Right hindlimb (tissue), 1 donor: ENCODE measurements at regions not wholly inside any gene's neighbourhood (a gene's known extent, or its start where the extent isn't known, plus 50 kb on each side); places are given as distances from the start of the nearest gene placed in this dataset.
A peak's percentile ranks its signal among the peaks of the same experiment; 100 is the strongest.

Experiments used
- DNase-seq: peaks from one replicate; pipeline ENCODE4 v3.0.0-alpha.2; 2018

DNA sequence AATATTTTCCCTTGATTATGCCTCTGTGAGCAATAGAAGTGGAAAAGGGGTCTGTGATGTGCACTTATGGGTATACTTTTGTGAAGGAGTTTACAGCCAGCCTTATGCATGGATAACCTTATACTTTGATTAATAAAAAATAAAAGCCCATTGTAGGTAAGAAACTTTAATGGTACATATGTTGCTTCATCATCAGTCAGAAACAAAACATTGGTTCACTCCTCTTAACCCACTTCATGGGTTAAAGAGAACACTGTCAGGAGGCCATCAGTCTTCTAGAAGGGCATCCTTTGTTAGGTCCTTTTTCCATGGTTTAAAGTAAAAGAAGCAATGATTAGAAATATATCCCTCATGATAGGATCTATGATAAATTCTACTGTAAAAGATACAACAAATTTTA lies 952.1 kb upstream of the MIR17HG start:
- no peak for DNase-seq

DNA sequence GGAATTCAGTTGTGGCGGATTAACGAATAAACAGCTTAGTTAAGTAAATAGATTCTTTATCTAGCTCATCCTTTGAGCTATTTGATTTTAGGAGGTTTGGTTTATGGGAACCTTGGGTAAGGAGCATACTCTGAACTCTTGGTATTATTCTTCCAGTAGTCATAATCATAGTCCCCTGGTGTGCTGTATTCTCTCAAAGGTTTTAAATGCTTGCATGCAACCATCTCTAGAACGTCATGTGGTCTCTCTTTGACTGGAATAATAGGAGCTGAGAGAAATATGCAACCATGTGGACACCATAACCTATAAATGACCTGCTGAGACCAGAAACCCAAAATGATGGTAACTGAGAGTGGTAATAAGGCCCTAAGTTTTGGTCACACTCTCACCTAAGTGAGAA lies 951.6 kb upstream of the MIR17HG start:
- no peak for DNase-seq

- DNase-seq = no peak
Measured at GRCh38 chr13:90396266-90396665, 951.2 kb upstream of the MIR17HG start.

DNA sequence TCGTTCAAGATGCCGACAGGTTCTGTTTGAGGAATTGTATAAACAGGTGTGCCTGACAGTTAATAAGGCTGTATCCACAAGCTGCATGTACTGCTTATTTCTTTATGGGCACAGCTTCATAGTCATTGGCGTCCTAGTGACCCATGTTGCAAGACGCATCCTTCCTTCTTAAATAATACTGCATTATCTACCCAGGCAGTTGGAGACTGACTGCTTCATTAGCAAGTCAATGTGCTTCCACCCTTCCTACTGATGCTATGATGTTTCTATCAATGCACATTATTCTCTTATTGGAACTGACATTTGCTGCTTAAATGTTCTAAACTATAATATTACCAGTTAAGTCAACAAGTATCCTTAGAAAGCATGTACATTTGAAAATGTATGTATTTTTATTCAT lies 950.0 kb upstream of the MIR17HG start:
- no peak for DNase-seq

DNA sequence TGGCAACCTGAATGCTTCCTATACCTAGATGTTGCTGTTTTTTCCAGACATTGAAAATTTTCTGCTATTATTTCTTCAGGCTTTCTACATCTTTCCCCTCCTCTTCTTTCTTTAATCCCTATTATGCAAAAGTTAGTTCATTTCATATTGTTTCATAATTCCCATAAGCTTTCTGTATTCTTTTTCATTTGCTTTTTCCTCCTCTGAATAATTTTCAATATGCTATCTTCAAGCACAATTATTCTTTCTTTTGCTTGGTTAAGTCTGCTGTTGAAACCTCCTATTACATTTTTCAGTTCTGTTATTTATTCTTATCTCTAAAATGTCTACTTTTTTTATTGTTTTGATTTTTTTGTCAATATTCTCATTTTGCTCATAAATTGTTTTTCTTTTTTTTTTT lies 947.1 kb upstream of the MIR17HG start:
- DNase-seq = no peak

DNA sequence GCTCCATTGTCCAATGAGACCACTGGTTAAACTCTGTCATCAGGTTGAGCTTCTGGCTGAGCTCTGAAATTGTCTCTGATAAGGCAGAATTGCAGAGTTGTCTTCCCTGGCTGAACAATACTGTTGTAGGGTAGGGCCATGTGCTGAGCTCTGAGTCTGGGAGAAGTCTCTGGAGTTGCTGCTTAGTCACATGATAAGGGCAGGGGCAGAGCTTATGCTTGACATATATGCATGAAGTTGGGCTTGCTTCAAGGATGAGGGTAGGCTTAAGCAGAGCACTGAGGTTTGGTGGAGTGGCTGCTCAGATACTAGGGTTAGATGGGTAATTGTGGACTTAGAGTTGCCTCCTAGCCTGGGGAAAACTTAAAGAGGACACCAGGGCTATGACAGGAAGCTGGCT lies 946.3 kb upstream of the MIR17HG start:
- no peak for DNase-seq

GRCh38 chr13:90402102-90402501 lies 945.4 kb upstream of the MIR17HG start:
- no peak for DNase-seq

DNA sequence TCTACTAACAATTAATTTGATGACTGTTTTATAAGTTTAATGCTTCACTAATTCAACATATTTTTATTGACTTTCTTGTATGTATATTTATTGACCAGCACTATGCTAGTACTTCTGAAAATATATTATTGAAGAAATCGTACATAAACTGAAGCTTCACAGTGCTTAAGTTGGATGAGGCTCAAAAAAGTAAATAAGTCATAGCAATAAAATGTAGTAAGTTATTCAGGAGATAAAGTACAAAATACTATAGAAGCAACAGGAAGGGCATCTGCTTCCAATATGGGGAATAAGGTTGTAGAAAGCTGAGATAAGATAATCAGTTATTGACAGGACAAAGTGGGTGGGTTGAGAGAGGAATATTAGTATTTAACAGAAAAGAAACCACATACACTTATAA lies 944.9 kb upstream of the MIR17HG start:
- DNase-seq = no peak

GRCh38 chr13:90403330-90404082 lies 944.0 kb upstream of the MIR17HG start:
- DNase-seq = no peak

GRCh38 chr13:90405301-90405700 lies 942.2 kb upstream of the MIR17HG start:
- no peak for DNase-seq

DNA sequence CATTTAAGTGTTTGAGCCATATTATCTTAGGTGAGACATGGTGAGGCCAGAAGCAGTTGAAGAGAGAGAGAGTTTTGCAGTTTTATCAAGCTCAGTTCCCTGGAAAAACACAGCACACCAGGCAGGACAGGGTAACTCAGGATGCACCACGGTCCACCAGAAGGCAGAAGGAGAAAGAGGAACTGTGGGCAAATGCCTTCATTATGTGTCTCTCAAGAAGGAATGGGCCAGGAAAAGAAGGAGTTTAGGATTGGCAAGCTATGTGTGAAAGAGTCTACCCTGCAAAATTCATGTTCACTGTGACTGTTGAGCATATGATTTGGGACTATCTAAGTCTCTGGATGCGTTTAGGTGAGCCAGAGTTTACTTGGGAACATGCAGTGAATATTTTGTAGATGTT lies 934.5 kb upstream of the MIR17HG start:
- DNase-seq = no peak

DNA sequence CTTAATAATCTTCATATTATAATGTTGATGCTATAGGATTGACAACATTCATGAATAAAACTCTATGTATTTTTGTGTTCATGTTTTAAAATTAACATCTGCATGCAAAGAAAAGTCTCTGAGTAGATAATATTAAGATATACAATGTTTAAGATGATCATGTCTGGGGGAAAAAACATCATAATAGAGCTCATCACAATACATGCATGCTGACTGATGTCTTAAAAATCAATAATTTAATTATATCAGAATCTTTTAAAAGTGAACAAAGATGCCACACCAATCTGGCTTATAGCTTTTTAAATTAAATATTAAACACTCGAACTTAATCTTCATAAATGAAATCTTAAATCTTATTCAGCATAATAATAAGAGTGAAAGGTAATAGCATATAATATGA lies 933.9 kb upstream of the MIR17HG start:
- no peak for DNase-seq

GRCh38 chr13:90414691-90415596 lies 932.5 kb upstream of the MIR17HG start:
- DNase-seq = peak; percentile 63

DNA sequence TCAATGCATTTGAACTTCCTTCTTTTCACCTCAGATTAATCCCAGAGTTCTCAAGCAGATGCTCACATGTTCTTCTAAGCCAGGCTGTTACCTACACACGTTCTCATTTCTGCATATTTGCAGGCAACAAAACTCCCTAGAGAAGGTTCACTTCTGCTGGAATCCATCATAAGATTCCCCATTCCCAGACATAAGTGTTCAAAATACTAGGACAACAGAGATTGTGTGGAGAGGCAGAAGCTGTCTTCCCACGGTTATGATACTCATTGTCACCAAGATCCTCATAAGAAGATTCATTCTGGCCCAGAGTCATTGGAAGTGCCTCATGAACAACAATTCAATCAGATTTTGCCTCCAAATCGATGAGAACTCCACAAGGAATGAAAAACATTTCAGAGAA lies 931.6 kb upstream of the MIR17HG start:
- DNase-seq = no peak

DNA sequence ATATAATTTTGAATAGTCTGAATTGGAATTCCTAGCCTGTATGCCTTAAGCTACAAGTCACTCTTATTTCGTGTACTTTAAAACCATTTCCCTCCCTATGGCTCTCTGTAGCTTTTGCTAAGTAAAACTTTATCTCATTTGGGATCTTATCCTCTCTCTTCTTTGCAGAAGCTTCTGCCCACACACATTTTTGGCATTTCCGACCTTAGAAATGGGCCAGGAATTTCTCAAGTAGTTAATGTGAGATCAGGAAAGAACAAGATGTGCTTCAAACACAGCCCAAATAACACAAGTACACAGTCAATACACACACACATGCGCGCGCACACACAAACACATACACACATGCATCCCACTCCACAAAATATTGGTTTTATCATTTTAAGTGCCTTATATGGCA lies 931.0 kb upstream of the MIR17HG start:
- DNase-seq = no peak

DNA sequence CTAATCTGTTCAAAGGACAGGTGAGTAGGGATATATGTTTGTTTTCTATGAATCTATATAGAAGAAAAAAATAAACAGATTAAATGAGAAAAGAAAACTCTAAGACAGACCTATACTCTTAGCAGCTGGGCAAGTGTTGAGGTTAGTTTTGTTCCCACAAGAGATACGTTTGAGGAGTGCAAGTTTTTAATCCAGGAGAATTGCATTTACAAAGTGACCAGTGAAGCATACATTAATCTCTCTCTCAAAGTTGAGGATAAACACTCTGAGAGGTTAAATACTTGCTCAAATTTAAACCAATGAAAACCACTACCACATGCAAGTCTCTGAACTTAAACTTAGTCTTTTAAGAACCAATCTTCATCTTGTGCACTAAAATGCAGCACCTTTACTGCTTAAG lies 930.5 kb upstream of the MIR17HG start:
- DNase-seq = no peak

- DNase-seq = no peak
Measured at GRCh38 chr13:90420683-90421082, 926.8 kb upstream of the MIR17HG start.

- DNase-seq = peak; percentile 53
Measured at GRCh38 chr13:90427322-90428272, 919.9 kb upstream of the MIR17HG start.

DNA sequence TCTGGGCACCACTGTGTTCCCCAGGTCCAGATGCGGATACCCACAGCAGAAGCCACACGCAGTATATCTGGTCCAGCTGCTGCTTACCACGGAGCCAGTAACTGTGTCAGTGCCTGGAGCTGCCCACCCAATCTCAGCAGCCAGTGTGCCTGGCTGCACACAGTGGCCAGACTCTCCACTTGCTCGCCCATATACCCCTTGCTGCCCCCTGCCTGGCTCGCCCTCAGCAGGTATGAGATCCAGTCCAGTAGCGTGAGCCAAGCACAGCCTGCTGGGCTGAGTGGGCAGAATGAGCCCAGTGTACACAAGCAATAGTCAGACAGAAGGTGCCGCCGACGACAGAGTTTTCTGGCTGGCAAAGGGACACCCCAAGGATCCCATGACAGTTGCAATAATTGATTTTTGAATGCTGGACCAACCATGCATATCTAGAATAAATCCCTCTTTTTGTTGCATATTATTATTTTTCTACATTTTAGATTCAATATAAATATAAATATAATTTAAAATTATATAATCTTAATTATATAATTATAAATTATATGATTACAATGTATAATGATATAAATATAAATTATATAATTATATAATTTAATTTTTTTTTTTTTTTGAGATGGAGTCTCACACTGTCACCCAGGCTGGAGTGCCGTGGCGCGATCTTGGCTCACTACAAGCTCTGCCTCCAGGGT lies 918.8 kb upstream of the MIR17HG start:
- no peak for DNase-seq

DNA sequence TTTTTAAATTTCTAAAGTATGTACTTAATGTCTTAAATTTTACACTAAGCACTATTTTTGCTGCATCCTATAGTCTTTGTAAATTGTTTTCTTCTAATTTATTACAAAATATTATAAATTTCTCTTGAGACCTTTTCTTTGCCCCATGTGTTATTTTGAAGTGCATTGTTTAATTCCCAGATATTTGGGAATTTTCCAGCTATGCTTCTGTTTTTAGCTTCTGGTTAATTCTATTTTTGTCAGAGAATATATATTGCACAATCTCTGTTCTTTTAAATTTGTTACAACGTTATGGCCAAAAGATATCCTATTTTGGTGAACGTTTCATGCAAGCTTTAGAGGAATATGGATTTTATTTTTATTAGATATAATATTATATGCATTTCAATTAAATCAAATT lies 917.4 kb upstream of the MIR17HG start:
- no peak for DNase-seq

GRCh38 chr13:90436697-90437096 lies 910.8 kb upstream of the MIR17HG start:
- no peak for DNase-seq

DNA sequence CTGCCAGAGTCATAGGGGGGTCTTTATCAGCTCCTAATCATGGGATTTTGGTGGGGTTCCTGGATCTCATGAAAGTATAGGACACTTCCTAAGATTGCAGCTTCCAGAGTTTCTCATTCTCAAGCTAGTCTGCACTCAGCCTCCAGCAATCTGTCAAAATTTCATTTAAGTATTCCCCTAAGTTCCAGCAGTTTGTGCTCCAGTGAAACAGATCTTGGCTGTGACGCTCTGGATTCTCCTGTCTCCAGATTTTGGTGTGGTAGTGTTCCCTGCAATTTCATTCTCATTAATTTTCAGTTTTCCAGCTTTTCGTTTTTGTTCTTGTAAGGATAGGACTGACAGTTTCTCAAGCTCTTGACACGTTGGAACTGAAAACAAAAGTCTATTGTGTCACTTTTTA lies 908.9 kb upstream of the MIR17HG start:
- no peak for DNase-seq

- no peak for DNase-seq
Measured at GRCh38 chr13:90443268-90443667, 904.2 kb upstream of the MIR17HG start.
